SK-N-MC (cell line): ENCODE measurements at regions not wholly inside any gene's neighbourhood (a gene's known extent, or its start where the extent isn't known, plus 50 kb on each side); places are given as distances from the start of the nearest gene placed in this dataset.

Source experiments
- EZH2 ChIP-seq: fragments of 200-600 bp; sonication (generic); IDR thresholded peaks from one replicate; pipeline ENCODE4 v1.6.1; 2017; ENCODE audit warnings: antibody characterized with exemption
- FOXP2 ChIP-seq: optimal IDR thresholded peaks from 2 replicates; pipeline ENCODE3; 2011; ENCODE audit warnings: mild to moderate bottlenecking, moderate library complexity; ENCODE audit not compliant: insufficient read depth; ENCODE audit errors: extremely low read length, control extremely low read depth
- POLR2AphosphoS5 ChIP-seq: IDR thresholded peaks from 2 replicates; pipeline ENCODE4 v1.6.1; 2012; ENCODE audit warnings: mild to moderate bottlenecking, low read depth, low read length, borderline replicate concordance

DNA sequence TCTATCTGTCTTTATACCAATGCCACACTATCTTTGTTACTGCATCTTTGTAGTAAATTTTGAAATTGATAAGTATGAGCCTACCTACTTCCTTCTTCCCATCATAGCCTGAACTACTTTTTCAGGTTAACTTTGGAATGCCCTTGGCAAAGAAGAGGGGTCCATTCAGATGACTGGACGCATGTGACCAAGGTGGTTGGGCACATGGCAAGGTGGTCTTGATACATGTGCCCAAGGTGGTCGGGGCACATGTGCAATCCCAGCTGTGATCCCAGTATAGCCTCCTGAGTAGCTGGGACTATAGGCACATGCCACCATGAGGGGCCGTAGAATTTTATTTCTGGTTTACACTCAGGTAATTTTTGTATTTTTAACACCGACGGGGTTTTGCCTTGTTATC, 330.2 kb downstream of the GABRB3 start:
- TF ChIP-seq POLR2AphosphoS5 (no peak), EZH2 (no peak), FOXP2 (no peak)
